Heart left ventricle (tissue), 13 donors: ENCODE measurements at regions not wholly inside any gene's neighbourhood (a gene's known extent, or its start where the extent isn't known, plus 50 kb on each side); places are given as distances from the start of the nearest gene placed in this dataset.

Experiments
- POLR2A ChIP-seq, 2 donors: fragments of 450-650 bp; IDR thresholded peaks; one replicate each; pipeline ENCODE4 v1.6.1; 2017; ENCODE audit warnings: antibody characterized with exemption in 2 of 2, mild to moderate bottlenecking in 2 of 2, moderate library complexity in 2 of 2
- TF ChIP-seq, protein P1 (sequence below), 12 donors: fragments of 200-600 bp; sonication (generic) in 4 of 12; IDR thresholded peaks; one replicate each; pipeline versions ENCODE4 v1.5.0 to v1.8.0; 2018 to 2022; ENCODE audit warnings: antibody characterized with exemption in 12 of 12, mild to moderate bottlenecking in 5 of 12
- donor health status: ischemic (EF 13 %, LVEDD 7.1; RV severe dilation, severe dysfunction).
- donor health status: DM: no; HTN: yes; CAD: no.
- donor health status: DM: no; HTN: no; CAD: no.
- donor health status: ischemic (EF 25% LVEDD 6.9; RV normal size, moderate dysfunction).
- donor health status: ischemic (EF 25% LVEDD 5.7; RV mildly dilated, moderate dysfunction).
- donor health status: ischemic (EF 35%, LVEDD 5.7; RV mildly dilated, moderate dysfunction).
- donor health status: nonischemic (EF 11% LVEDD 7.7; RV severe dilation, severe dysfunction).
- donor health status: DM: yes; HTN: yes; CAD: no.
- donor health status: PGD.
- donor health status: ischemic (EF 29% LVEDD 5.4; RV normal size, mild dysfunction).
- donor health status: nonischemic (EF 23%, LVEDD 6.1; RV moderate dilation, normal function).

DNA sequence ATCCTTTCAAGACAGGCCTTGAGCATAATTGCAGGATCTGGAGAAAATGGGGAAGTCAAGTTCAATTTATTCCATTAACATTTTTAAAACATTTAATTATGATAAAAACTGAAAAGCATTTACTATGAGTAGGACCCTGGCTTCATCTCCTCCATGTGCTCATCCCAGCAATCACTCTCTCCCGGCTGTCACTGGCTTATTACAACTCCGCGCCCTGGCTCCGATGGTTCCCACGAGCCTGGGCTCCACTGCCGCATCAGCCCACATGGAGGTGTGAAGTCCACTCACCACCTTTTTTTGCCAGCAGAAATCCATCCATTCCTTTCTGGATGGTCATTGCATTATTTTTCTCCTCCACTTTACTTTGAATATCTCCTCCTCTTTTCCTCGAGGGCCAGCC is 194.4 kb downstream of the EMP1 start:
- TF ChIP-seq, protein P1, sequence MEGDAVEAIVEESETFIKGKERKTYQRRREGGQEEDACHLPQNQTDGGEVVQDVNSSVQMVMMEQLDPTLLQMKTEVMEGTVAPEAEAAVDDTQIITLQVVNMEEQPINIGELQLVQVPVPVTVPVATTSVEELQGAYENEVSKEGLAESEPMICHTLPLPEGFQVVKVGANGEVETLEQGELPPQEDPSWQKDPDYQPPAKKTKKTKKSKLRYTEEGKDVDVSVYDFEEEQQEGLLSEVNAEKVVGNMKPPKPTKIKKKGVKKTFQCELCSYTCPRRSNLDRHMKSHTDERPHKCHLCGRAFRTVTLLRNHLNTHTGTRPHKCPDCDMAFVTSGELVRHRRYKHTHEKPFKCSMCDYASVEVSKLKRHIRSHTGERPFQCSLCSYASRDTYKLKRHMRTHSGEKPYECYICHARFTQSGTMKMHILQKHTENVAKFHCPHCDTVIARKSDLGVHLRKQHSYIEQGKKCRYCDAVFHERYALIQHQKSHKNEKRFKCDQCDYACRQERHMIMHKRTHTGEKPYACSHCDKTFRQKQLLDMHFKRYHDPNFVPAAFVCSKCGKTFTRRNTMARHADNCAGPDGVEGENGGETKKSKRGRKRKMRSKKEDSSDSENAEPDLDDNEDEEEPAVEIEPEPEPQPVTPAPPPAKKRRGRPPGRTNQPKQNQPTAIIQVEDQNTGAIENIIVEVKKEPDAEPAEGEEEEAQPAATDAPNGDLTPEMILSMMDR (IDR thresholded peaks at IDR 0.05): no peak
- no peak for TF ChIP-seq POLR2A (IDR thresholded peaks at IDR 0.05)
